ENCODE measurements at regions not wholly inside any gene's neighbourhood (a gene's known extent, or its start where the extent isn't known, plus 50 kb on each side); places are given as distances from the start of the nearest gene placed in this dataset.
"Not testable (repeated sequence)": the region's sequence is repeated elsewhere in the genome, so short reads cannot be mapped to it uniquely, and the experiment has no call there.

DNA sequence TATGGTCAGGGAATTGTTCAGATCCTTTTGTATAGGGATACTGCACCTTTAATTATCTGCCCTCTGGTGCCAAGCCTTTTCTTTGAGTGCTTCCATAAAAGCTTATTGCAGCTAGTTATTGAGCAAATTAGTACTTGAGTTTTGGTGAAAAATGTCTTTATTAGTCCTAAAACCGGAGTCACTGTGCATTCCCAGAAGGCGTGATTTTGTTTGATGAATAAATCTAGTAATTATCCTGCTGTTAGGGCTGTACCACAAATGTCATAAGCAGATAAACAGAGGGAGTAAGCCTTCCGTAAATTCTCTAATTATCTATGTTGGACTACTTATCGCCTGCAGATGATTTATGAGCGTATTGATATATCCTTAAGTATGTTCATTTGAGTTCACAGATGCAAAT is 620.7 kb upstream of the ARRDC3 start:
- DNase-seq (ENCODE audit: low spot score) = no peak

DNA sequence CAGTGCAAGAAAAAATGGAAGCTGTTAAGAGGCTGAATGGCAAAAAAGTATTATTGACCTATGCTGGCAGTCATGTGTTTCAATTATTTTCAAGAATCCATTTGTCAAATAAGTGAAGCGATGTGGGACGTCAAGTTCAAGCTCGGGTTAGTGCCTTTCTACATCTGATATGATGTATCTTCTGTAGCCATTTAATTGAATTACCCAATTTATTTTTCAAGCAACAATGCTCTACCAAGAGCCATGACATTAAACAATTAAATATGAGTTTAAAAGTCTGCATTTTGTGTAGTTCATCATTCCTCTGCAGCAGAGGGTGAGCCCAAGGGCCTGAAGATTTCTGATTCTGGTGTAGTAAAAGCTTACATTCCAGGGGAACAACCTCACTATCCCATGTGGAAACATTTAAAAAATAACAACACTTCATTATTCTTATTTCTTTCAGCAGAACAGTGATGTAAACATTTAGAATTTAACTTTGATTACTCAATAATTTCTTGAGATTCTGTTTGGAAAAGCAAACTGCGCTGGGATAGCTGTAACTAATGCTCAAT is 619.7 kb upstream of the ARRDC3 start:
- DNase-seq (ENCODE audit: low spot score) = no peak

DNA sequence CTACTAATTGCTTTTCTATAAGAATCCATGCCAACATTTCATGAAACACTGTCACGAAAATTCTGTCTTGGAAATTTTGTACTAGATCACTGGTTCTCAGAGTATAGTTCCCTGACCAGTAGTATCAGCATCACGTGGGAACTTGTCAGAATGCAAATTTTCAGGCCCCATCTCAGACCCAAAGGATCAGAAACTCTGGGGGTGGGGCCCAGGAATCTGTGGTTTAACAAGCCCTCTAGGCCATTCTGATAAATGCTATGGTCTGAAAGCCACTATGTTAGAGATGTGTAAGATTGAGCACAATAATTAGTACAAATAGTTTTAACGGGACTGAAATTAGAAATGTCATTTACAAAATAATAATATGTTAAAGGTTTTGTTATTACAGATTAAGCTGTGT is 615.7 kb upstream of the ARRDC3 start:
- no peak for DNase-seq (ENCODE audit: low spot score)

DNA sequence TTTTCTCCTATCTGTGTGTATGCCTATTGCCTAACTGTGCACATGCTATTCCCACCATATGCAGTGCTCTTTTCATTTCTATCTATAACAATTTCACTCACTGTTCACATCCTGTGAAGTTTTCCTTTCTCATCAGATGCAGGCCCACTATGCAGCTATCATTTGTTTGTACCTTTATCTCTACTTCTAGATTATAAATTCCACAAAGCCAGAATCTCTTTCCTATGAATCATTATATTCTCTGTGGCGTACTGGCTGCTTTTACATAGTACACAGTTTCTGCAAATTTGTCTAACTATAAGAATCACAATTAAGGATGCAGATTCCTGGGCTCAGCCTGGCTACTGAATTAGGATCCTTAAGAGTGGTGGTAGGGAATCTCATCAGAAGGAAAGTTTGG is 600.8 kb upstream of the ARRDC3 start:
- no peak for DNase-seq (ENCODE audit: low spot score)

DNA sequence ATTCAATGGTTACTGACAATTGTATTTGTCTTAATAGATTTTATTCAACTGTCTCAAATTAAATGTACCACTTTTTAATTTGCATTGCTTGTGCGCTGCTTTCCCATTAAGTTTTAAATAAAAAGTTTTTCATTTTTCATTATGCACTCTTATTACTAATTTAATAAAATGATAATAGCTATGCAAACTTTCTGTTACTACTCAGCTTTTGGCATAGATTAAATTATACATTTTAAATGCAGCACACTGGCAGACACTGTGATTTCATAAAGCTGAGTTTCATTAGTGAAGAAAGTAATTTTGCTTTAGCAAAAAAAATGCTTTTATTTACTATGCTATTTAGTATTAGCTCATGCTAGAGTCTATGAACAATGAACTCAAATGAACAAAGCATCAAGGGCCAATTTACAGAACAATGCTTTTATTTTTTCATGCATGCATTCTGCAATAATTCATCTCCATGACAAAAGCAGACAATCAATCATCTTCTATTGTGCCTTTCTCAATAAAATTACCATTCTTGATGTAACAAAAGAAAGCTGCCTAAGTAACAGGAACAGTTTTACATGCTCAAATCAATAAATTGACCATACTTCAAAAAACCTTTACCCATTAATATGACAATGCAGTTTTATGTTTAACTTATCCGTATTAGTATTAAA is 595.2 kb upstream of the ARRDC3 start:
- DNase-seq (ENCODE audit: low spot score) = no peak

DNA sequence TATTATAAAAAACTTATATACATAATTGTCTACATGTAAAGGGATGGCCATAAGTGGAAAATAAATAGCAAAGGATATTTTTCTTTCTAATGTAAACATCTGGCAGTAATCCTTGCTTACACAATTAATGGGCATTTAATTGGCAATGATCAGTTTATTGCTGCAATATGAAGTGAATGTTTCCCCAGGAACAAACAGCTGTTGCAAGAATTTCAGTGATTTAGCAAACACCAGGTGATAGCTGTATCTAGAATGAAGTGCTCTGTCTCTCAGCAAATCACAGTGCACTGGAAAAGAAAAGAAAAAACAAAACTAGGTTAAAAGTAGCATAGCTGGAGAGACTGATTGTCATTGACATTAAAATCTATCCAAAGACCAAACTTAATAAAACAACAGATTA is 594.5 kb upstream of the ARRDC3 start:
- DNase-seq (ENCODE audit: low spot score) = no peak

DNA sequence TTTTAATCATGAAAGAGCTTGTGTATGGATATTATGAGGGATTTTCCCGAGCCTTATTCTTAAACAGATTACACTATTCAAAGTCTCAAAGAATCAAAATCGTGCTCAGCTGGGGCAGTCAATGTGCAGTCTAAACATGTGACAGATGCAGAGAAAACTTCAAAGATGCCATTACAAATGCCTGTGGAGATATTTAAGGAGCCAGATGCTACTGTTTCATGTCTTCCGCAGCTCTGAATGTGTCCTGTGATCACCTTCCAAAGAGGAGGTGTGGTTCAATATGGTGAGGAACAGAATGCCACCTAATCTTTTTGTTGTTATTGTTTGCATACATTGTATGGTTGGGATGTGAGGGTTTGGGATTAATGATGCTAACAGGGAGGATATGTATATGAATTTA is 593.3 kb upstream of the ARRDC3 start:
- DNase-seq (ENCODE audit: low spot score) = no peak

DNA sequence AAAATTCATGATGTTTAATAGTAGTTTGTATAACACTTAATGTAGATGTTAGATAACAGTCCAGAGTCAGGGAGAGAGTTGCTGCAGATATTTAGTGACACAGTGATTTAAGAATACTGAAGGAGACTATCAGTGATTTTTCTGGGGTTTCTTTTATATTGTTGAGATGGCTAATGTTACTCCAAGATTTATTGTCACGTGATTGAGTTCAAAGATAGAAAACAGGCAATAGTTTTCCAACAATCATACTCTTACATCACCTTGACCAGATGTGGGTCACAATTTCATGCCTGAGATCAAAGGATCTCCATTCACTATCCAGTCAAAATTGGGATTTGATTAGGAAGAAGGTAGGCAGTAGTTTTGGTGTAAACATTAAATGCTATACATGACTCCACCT is 580.0 kb upstream of the ARRDC3 start:
- DNase-seq (ENCODE audit: low spot score) = no peak

DNA sequence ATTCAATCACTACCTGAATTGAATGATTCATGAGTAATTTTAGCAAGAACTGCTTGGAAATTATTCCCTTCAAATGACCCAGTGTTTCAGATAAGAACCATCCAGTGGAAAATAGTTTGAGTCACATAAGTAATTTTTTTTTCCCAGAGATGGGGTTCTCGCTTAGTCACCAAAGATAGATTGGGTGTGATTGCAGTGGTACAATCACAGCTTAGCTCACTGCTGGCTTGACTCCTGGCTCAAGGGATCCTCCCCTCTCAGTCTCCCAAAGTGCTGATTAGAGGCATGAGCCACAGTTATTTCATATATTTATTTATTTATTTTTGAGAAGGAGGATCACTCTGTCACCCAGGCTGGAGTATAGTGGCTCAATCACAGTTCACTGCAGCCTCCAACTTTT is 574.5 kb upstream of the ARRDC3 start:
- DNase-seq (ENCODE audit: low spot score) = no peak

DNA sequence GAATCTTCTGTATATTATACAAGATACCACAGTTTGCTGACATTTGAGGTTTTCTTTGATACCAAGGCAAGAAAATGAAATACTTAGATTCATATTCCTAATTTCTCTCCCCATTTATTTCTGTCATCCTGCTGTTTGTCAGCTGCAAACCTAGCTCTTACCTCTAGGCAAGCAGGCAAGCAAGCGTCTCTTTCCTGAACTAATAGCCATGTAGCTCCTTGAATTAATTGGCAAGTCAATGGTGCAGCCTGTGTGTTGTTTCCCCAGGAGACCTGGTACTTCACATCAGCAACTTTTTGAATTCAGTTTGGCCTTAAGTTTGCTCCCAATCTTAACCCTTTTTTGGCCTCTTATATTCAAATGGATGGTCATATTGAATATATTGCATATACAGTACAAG is 573.6 kb upstream of the ARRDC3 start:
- DNase-seq (ENCODE audit: low spot score) = no peak

DNA sequence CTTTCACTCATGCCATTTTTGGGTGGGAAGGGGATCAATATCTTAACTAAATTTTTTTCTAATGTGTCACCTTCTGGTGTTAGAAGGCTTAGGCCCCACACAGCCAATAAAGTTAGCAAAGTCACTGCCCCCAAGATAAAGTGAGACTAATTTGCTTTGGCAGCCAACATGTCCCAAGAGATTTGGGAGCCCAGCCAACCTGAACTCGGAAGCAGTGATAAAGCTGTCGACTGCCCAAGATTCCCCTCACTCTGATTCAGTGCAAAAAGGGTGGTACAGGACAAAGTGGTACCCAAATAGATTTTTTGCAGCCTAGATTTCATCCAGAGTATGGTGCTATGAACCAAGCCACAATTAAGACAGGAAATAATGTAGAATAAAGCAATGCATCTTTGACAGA is 572.5 kb upstream of the ARRDC3 start:
- no peak for DNase-seq (ENCODE audit: low spot score)

DNA sequence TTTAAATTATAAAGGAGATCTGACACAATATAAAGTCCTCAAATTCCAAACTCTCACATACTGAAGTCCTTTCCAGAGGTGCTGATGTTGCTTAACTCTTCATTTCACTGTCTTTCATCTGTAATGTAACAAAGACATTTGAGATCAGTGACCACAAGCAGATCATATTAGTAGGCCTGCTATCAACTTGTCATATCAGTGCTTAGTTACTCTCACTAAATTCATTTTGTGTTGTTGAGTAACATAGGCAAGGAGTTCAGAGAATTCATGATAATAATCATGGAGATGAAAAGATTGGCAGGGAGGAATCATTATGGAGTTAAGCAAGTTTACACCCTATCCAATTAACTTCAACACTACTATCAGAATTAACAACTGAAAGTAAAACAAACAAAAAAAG is 571.0 kb upstream of the ARRDC3 start:
- no peak for DNase-seq (ENCODE audit: low spot score)

DNA sequence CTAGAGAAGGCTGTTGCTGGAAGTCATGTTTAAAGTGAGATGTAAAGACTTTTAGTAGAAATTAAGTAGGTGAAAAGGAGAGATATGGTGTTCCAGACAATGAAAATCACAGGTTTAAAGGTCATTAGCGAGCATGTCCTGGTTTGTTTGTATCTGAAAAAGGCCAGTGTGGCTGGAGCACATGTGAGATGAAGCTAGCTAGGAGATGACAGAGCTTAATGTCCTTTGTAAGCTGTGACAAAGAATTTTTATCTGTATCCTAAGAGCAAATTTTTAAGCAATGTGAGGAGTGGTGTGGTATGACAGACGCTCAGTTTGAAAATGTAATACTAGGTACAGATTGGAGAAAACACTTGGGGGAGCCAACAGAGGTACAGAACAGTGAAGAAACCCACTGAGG is 567.2 kb upstream of the ARRDC3 start:
- DNase-seq (ENCODE audit: low spot score) = no peak

DNA sequence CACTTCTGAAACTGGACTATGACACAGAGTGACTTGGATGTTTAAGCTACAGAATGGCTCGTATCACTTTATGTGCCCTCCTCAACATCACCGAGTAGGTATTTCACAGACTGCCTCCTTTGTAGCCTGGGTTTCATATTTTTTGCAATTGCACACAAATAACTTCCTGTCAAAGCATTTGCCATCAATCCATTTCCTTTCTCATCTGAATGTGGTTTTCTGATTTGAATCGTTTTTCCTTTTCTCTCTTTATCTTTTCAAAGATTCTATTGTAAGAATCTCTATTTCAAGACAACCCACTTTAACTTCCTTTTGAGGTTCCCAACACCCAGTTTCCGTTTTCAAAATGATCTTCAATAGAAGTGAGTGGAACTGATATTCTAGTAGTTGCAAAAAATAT is 563.8 kb upstream of the ARRDC3 start:
- DNase-seq (ENCODE audit: low spot score) = no peak

DNA sequence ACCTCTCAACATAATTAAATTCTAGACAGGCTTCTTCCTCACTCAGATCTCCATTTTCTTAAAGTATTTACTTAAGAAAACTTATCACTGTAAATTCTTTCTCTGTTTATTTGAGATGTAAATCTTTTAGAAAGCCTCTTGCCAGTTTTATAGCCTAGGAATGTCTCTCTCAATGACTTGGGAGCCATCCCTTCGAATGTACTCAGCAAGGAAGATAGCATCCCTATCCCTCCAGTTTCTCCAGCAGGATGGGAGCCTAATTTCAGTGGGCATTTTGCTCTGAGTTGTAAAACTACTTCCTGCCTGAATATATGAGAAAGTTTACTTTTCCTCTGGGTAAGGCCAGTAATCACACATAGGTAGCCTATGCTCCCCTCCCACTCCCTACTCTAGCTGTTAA is 558.5 kb upstream of the ARRDC3 start:
- no peak for DNase-seq (ENCODE audit: low spot score)

DNA sequence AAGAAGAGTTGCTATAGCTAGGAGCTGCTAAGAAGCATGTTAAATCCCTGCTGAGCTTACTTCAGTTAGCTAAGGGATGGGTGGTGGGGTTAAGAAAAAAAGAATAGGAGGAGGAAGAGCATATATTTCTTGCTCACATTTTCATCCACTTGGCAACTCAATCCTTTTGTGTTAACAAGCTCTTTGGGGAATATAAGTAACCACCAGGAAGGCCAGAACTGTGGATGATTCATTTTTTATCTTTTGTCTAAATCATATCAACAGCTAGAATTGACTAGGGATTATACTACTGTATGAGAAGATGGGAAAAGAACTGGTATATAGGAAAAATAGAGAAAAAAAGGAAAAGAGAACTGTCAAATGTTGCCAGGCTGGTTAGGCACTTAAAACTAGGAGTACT is 555.3 kb upstream of the ARRDC3 start:
- DNase-seq (ENCODE audit: low spot score) = no peak

DNA sequence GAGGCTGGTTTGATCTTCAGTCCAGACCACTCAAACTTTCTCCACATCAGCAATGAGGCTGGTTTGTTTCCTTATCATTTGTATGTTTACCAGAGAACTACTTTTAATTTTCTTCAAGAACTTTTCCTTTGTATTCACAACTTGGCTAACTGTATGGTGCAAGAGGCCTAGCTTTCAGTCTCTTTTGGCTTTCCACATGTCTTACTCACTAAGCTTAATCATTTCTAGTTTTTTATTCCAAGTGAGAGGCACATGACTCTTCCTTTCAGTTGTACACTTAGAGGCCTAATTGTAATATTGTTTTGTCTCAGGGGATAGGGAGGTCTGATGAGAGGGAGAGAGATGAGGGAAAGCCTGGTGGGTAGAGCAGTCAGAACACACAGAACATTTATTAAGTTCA is 554.0 kb upstream of the ARRDC3 start:
- DNase-seq (ENCODE audit: low spot score) = no peak

DNA sequence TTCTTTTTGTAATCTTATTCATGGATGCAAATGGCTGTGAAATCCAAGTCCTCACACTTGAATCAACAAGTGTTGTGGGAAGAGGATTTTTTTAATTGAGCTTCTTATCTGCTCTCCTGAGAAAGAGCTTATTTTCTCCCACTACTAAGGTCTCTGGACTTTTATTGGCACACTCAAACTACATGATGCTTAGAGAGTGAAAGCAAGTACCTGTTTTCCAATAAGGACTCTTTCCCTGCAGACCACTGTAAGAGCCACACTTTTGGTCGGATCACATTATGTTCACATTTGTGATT is 546.4 kb upstream of the ARRDC3 start:
- no peak for DNase-seq (ENCODE audit: low spot score)

DNA sequence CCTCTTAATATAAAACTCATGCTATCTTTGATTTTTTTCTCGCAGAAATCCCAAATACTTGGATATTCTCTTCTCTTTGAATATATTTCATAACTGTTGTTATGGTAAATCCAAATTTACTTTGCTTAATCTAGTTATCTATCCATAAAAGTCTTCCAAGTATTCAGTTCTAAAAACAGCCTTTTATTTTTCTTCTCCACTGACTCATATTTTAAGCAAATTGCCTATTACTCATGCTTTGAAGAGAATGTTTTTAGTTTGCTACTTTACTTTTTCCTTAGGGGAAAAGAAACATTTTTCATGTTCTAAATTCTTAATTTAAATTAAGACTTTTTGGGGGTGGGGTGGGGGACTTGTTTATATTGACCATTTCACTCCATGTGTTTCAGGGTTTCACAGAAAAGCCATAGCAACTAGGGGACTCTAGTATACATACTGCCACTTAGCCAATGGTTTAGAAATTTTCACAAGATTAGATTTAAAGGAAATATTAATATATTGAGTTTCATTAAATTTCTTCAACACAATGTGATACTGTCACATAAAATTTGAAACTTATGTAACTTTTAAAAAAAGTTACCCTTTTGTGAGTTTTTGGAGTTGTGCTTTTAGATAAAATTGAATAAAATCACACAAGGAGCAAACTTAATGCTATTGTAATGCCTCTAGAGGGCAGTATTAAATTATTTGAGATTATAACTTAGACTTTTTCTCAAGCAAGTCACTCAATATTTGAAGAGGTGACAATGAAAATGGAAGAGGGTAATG is 545.8 kb upstream of the ARRDC3 start:
- no peak for DNase-seq (ENCODE audit: low spot score)

DNA sequence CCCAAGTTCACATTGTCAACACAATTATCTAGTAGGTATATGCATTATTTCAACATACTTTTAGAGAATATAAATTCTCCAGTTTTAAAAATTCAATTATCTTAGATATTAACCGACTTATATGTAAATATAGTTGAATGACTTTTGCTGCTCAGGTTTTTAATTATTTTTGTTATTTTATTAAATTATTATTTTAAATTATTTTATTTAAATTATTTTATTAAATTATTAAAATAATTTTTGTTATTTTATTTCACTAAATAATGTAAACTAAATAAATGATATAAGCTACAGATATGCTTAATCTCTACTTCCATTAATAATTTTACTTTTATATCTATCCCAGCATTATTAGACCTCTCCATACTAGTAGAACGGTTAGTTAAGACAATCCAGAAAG is 544.3 kb upstream of the ARRDC3 start:
- no peak for DNase-seq (ENCODE audit: low spot score)

DNA sequence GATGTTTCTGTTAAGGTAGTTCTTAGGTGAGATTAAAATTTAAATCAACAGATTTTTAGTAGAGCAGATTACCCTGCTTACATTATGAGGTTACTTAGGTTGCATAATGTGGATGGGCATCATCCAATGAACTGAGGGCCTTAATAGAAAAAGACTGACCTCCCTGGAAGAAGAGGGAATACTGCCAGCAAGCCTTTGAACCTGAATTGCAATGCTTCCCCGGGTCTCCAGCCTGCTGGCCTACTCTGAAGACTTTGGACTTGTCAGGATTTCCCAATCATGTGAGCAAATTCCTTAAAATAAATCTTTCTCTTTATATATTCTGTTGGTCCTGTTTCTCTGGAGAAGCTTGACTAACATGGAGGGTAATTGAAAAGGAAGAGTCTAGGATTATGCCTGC is 542.1 kb upstream of the ARRDC3 start:
- no peak for DNase-seq (ENCODE audit: low spot score)

DNA sequence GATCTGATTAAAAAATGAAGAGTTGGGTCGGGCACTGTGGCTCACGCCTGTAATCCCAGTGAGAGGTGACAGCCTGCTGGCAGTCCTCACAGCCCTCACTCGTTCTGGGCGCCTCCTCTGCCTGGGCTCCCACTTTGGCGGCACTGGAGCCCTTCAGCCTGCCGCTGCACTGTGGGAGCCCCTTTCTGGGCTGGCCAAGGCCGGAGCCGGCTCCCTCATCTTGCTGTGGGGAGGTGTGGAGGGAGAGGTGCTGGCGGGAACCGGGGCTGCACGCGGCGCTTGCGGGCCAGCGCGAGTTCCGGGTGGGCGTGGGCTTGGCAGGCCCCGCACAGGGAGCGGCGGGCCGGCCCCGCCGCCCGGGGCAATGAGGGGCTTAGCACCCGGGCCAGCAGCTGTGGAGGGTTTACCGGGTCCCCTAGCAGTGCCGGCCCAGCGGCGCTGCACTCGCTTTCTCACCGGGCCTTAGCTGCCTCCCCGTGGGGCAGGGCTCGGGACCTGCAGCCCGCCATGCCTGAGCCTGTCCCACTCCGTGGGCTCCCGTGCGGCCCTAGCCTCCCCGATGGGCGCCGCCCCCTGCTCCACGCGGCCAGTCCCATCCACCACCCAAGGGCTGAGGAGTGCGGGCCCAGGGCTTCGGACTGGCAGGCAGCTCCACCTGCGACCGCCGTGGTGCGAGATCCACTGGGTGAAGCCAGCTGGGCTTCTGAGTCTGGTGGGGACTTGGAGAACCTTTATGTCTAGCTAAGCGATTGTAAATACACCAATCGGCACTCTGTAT is 534.1 kb upstream of the ARRDC3 start:
- DNase-seq (ENCODE audit: low spot score) = not testable (repeated sequence)

DNA sequence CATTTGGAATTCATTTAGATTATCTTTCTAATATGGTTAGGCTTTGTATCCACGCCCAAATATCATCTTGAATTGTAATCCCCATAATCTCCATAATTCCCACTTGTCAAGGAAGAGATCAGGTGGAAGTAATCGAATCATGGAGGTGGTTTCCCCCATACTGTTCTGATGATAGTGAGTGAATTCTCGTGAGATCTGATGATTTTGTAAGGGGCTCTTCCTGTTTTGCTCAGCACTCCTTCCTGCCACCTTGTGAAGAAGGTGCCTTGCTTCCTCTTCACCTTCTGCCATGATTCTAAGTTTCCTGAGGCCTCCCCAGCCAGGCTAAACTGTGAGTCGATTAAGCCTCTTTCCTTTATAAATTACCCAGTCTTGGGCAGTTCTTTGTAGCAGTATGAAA is 527.5 kb upstream of the ARRDC3 start:
- DNase-seq (ENCODE audit: low spot score) = no peak
